A673 (cell line): ENCODE measurements at regions not wholly inside any gene's neighbourhood (a gene's known extent, or its start where the extent isn't known, plus 50 kb on each side); places are given as distances from the start of the nearest gene placed in this dataset.

Source experiments
- BruUV-seq: library from RNA; stranded (reverse); fragments of 400-500 nt; replicated peaks from 2 replicates; lab custom pipeline; 2021; lab: Mats Ljungman, UMichigan
- CTCF ChIA-PET: fragments of 300-600 bp; sonication (Branson Sonifier 250); formaldehyde crosslinking; loops from one replicate; lab custom pipeline; 2022; ENCODE audit warnings: antibody characterized with exemption; lab: Charles Lee
- POLR2A ChIA-PET: fragments of 300-600 bp; sonication (Branson Sonifier 250); formaldehyde crosslinking; loops from one replicate; lab custom pipeline; 2022; ENCODE audit warnings: antibody characterized with exemption; ENCODE audit not compliant: low non-redundant PET; lab: Charles Lee
- DNase-seq: peaks from one replicate; pipeline ENCODE4 v3.0.0-alpha.2; 2015; ENCODE audit warnings: low spot score
- H3K27ac ChIP-seq: fragments of 200-600 bp; sonication (generic); 2 replicates; pipeline ENCODE4 v1.5.1; 2016; ENCODE audit warnings: mixed run types, low read depth, mild to moderate bottlenecking, mixed read lengths, antibody characterized with exemption, low read length; ENCODE audit not compliant: poor library complexity, severe bottlenecking
- H3K27me3 ChIP-seq: fragments of 200-600 bp; sonication (generic); replicated peaks from 2 replicates; pipeline ENCODE4 v1.6.1; 2017; ENCODE audit warnings: mixed run types, low read depth, mild to moderate bottlenecking, mixed read lengths, antibody characterized with exemption, low read length; ENCODE audit not compliant: insufficient read depth, poor library complexity
- H3K36me3 ChIP-seq: fragments of 200-600 bp; sonication (generic); 2 replicates; pipeline ENCODE4 v1.6.1; 2016; ENCODE audit warnings: mixed run types, mild to moderate bottlenecking, mixed read lengths, antibody characterized with exemption, low read length; ENCODE audit not compliant: insufficient read depth, poor library complexity, severe bottlenecking
- H3K4me1 ChIP-seq: fragments of 200-600 bp; sonication (generic); 2 replicates; pipeline ENCODE4 v1.6.1; 2017; ENCODE audit warnings: mixed run types, mild to moderate bottlenecking, mixed read lengths, antibody characterized with exemption, low read length; ENCODE audit not compliant: insufficient read depth, poor library complexity, severe bottlenecking
- H3K4me3 ChIP-seq: fragments of 200-600 bp; sonication (generic); 2 replicates; pipeline ENCODE4 v1.5.1; 2016; ENCODE audit warnings: low read depth, mixed run types, mild to moderate bottlenecking, mixed read lengths, low read length; ENCODE audit not compliant: poor library complexity, severe bottlenecking
- H3K9me3 ChIP-seq: fragments of 200-600 bp; sonication (generic); 2 replicates; pipeline ENCODE4 v1.6.1; 2016; ENCODE audit warnings: mixed run types, low read depth, mild to moderate bottlenecking, mixed read lengths, antibody characterized with exemption, low read length; ENCODE audit not compliant: poor library complexity, severe bottlenecking
- CTCF ChIP-seq: fragments of 300-800, 200-600 bp; sonication (generic); conservative IDR thresholded peaks from 2 replicates; pipeline ENCODE4 v1.5.1; 2017; ENCODE audit warnings: low read depth, mild to moderate bottlenecking, antibody characterized with exemption, low read length, moderate library complexity, mixed read lengths
- EZH2 ChIP-seq: fragments of 200-600 bp; sonication (generic); IDR thresholded peaks from 2 replicates; pipeline ENCODE4 v1.6.1; 2017; ENCODE audit warnings: borderline replicate concordance, low read depth, mild to moderate bottlenecking, mixed read lengths, antibody characterized with exemption, low read length; ENCODE audit not compliant: poor library complexity, severe bottlenecking
- intact Hi-C: fragments of 100-400 bp; cut with micrococcal nuclease; formaldehyde crosslinking; loops from one replicate; pipeline ENCODE4 v1.10.0; 2022; ENCODE audit not compliant: unreplicated experiment

- ChIA-PET CTCF (no interaction called here), POLR2A (no interaction called here)
- Histone ChIP-seq H3K4me1 (no peaks in the 10 kb centered on the region), H3K36me3 (no peaks in the 10 kb centered on the region), H3K27me3 (no peaks in the 10 kb centered on the region), H3K27ac (no peak overlapping the region), H3K9me3 (peaks cover 66% of the 10 kb centered on the region), H3K4me3 (no peak overlapping the region)
- TF ChIP-seq EZH2 (no peak), CTCF (no peak)
- DNase-seq = no peak
- intact Hi-C loops = no loop called here
- no TSS peak for BruUV-seq
Measured at GRCh38 chr5:12793373-12793772, 889.1 kb upstream of the CTNND2 start.

GRCh38 chr5:12780536-12780935, 876.3 kb upstream of the CTNND2 start:
- intact Hi-C loops = no loop called here
- CTCF ChIA-PET = no interaction called here
- no peak for DNase-seq

DNA sequence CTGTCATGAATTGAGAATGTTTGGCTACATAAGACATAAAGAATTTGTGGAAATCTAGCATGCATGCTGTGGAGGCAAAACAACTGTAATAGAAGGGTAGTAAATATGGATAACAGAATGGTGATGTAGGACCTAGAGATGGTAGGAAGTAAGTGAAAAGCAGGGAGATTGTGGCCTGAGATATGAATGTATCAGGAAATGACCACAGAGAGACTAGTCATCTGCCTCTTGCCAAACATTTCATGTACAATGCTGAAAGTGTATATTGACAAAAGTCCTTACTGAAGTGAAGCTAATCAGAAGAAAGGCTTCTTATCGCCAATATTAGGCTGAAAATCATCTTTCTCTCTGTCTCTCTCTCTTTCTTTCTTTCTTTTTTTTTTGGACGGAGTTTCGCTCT, 873.1 kb upstream of the CTNND2 start:
- CTCF ChIA-PET = no interaction called here
- no peak overlapping the region for H3K4me3 ChIP-seq
- DNase-seq = no peak
- H3K4me1 ChIP-seq = no peaks in the 10 kb centered on the region
- intact Hi-C loops = no loop called here
- no peaks in the 10 kb centered on the region for H3K36me3 ChIP-seq
- POLR2A ChIA-PET = no interaction called here
- no TSS peak for BruUV-seq
- TF ChIP-seq CTCF = no peak
- TF ChIP-seq EZH2 = no peak
- H3K27ac ChIP-seq = no peak overlapping the region
- H3K27me3 ChIP-seq = no peaks in the 10 kb centered on the region
- H3K9me3 ChIP-seq = peaks cover 30% of the 10 kb centered on the region

More at GRCh38 chr5:12780536-12780935, 876.3 kb upstream of the CTNND2 start:
- no peak overlapping the region for H3K4me3 ChIP-seq
- POLR2A ChIA-PET = no interaction called here
- no peaks in the 10 kb centered on the region for H3K36me3 ChIP-seq
- H3K9me3 ChIP-seq = peaks cover 38% of the 10 kb centered on the region
- H3K4me1 ChIP-seq = no peaks in the 10 kb centered on the region
- no peaks in the 10 kb centered on the region for H3K27me3 ChIP-seq
- TF ChIP-seq EZH2 = no peak
- H3K27ac ChIP-seq = no peak overlapping the region
- BruUV-seq = no TSS peak

DNA sequence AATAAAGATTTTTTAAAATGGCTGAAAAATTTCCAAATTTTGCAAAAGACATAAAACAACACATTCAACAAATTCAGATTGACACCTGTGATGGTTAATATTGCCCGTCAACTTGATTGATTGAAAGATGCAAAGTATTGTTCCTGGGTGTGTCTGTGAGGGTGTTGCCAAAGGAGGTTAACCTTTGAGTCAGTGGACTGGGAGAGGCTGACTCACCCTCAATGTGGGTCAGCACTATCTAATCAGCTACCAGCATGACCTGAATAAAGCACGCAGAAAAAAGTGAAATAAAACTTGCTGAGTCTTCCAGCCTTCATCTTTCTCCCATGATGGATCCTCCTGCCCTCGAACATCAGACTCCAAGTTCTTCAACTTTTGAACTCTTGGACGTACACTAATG, 868.0 kb upstream of the CTNND2 start:
- Histone ChIP-seq H3K4me1 (no peaks in the 10 kb centered on the region), H3K27me3 (no peaks in the 10 kb centered on the region), H3K9me3 (peaks cover 23% of the 10 kb centered on the region), H3K36me3 (no peaks in the 10 kb centered on the region), H3K27ac (no peak overlapping the region), H3K4me3 (no peak overlapping the region)
- no TSS peak for BruUV-seq
- TF ChIP-seq EZH2 = no peak
- no peak for TF ChIP-seq CTCF
- POLR2A ChIA-PET = no interaction called here
- DNase-seq = no peak
- CTCF ChIA-PET = no interaction called here
- intact Hi-C loops = no loop called here
